Tibial nerve (tissue), 4 donors: ENCODE measurements at regions not wholly inside any gene's neighbourhood (a gene's known extent, or its start where the extent isn't known, plus 50 kb on each side); places are given as distances from the start of the nearest gene placed in this dataset.

Experiments
- DNase-seq, 2 donors: peaks; one replicate each; pipeline ENCODE4 v3.0.0-alpha.2; 2019; ENCODE audit warnings: low spot score in 2 of 2
- H3K27ac ChIP-seq, 4 donors: fragments of 200-600 bp; sonication (generic) in 3 of 4; one replicate each; pipeline ENCODE4 v1.5.1; 2017 to 2019; ENCODE audit warnings: mild to moderate bottlenecking in 1 of 4
- H3K27me3 ChIP-seq, 2 donors: fragments of 200-600 bp; sonication (generic) in 1 of 2; one replicate each; pipeline versions ENCODE4 v1.5.1 to v1.6.0; 2017 to 2019
- H3K36me3 ChIP-seq, 3 donors: fragments of 200-600 bp; sonication (generic); one replicate each; pipeline ENCODE4 v1.5.1; 2018 to 2019
- H3K4me1 ChIP-seq, 4 donors: fragments of 200-600 bp; sonication (generic) in 3 of 4; one replicate each; pipeline ENCODE4 v1.5.1; 2017 to 2019
- H3K4me3 ChIP-seq, 4 donors: fragments of 200-600 bp; sonication (generic) in 3 of 4; one replicate each; pipeline ENCODE4 v1.5.1; 2017 to 2019; ENCODE audit warnings: mild to moderate bottlenecking in 1 of 4, moderate library complexity in 1 of 4
- H3K9me3 ChIP-seq, 4 donors: fragments of 200-600 bp; sonication (generic) in 3 of 4; one replicate each; pipeline ENCODE4 v1.5.1; 2017 to 2019
- EP300 ChIP-seq, 2 donors: sonication (generic); formaldehyde crosslinking; IDR thresholded peaks; one replicate each; pipeline ENCODE4 v1.6.1; 2017; ENCODE audit warnings: antibody characterized with exemption in 2 of 2, mild to moderate bottlenecking in 1 of 2
- POLR2A ChIP-seq, 2 donors: fragments of 450-650 bp; IDR thresholded peaks; one replicate each; pipeline ENCODE4 v1.6.1; 2017; ENCODE audit warnings: antibody characterized with exemption in 2 of 2, mild to moderate bottlenecking in 2 of 2, moderate library complexity in 2 of 2
- WGBS, 2 donors: methylation state at CpG; one replicate each; pipeline ENCODE4 v1.1.5; 2018; 5-methylcytosine and 5-hydroxymethylcytosine counted together
- TF ChIP-seq, protein P1 (sequence below), 5 experiments: fragments of 200-600 bp in 3 of 5; fragments of 450-650 bp in 2 of 5; sonication (generic) in 3 of 5; IDR thresholded peaks; one replicate each; pipeline ENCODE4 v1.5.1; 2016 to 2019; ENCODE audit warnings: antibody characterized with exemption in 5 of 5, mild to moderate bottlenecking in 3 of 5, moderate library complexity in 2 of 5

DNA sequence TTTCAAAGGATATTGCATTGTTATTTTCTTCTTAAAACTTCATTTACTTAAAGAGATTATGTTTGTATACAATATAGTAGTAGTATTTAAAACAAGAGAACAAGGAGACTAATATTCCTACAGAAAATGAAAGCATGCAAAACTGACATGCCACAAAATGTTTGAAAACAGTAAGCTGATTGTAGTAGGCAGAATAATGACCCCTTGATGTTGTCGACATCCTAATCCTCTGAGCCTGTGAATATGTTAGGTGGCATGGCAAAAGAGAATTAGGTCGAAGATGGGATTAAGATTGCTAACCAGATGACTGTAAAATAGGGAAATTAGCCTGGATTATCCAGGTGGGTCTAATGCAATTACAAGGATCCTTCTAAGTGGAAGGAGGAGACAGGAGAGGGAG lies 522.2 kb upstream of the NR3C2 start:
- H3K36me3 ChIP-seq = no peaks in the 10 kb centered on the region
- H3K27ac ChIP-seq = no peak overlapping the region
- no peak for DNase-seq
- H3K9me3 ChIP-seq = no peaks in the 10 kb centered on the region
- WGBS, 2 donors = 41 to 55% methylated on average over 2 of the region's 2 CpGs
- no peaks in the 10 kb centered on the region for H3K4me1 ChIP-seq
- H3K4me3 ChIP-seq = no peak overlapping the region
- TF ChIP-seq EP300 (IDR thresholded peaks at IDR 0.05) (no peak), POLR2A (IDR thresholded peaks at IDR 0.05) (no peak)
- TF ChIP-seq, protein P1, sequence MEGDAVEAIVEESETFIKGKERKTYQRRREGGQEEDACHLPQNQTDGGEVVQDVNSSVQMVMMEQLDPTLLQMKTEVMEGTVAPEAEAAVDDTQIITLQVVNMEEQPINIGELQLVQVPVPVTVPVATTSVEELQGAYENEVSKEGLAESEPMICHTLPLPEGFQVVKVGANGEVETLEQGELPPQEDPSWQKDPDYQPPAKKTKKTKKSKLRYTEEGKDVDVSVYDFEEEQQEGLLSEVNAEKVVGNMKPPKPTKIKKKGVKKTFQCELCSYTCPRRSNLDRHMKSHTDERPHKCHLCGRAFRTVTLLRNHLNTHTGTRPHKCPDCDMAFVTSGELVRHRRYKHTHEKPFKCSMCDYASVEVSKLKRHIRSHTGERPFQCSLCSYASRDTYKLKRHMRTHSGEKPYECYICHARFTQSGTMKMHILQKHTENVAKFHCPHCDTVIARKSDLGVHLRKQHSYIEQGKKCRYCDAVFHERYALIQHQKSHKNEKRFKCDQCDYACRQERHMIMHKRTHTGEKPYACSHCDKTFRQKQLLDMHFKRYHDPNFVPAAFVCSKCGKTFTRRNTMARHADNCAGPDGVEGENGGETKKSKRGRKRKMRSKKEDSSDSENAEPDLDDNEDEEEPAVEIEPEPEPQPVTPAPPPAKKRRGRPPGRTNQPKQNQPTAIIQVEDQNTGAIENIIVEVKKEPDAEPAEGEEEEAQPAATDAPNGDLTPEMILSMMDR (IDR thresholded peaks at IDR 0.05) = no peak
- no peaks in the 10 kb centered on the region for H3K27me3 ChIP-seq

DNA sequence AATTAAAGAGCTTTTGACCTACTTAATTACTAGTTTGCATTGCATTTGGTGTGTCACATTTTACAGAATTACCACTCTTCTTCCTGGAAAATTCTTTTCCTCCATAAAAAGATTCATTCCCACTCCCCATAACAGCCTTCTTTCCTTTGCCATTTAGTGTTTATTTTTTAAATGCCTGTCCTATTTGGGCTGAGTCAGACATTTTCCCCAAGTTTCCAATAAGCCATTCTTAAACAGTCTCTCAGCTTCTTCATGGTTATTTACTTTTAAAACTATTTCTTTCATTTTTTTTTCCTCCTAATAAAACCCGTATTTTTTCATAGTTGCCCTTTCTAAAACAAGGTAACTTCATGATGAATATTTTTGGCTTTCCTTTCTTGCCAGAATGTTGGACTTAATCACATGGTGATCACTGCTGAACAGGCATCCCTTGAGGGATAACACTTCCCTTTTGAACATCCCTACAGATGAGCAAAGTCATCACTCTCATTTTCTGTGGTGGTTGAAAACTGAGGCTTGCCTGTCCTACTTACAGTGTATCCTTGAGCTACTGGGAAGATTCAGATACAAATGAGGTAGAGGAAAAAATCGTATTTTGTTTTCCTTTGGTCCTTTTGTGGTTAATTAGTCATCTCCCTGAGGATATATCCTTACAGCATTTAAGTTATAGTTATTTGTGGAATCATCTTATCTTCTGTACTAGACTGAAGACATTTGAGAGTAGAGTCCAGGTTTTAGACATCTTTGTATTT lies 520.5 kb upstream of the NR3C2 start:
- no peak overlapping the region for H3K27ac ChIP-seq
- no peak for DNase-seq
- TF ChIP-seq, protein P1 (IDR thresholded peaks at IDR 0.05) = no peak
- TF ChIP-seq EP300 (IDR thresholded peaks at IDR 0.05) (no peak), POLR2A (IDR thresholded peaks at IDR 0.05) (no peak)
- H3K9me3 ChIP-seq = no peaks in the 10 kb centered on the region
- no peaks in the 10 kb centered on the region for H3K36me3 ChIP-seq
- no peaks in the 10 kb centered on the region for H3K27me3 ChIP-seq
- 54 to 56% methylated on average over 2 of the region's 2 CpGs for WGBS, 2 donors
- H3K4me1 ChIP-seq = no peaks in the 10 kb centered on the region
- no peak overlapping the region for H3K4me3 ChIP-seq

DNA sequence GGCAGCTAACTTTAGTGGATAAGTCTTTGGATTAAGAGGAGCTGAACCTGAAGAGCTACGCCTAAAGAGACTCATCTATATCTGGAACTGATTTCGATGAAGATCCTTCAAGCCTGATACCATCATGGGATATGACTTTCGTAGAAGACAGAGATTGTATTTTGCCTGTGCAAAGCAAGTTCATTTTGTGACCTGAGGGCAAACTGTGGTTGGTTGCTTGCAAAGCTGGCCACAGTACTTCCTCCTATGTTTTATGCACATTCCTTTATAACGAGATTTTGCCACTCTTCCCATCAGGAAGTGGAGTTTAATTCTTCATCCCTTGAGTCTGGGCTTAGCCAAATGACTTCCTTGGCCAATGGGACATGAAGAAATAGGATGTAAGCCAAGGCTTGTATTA lies 519.3 kb upstream of the NR3C2 start:
- 78% methylated on average over 4 of the region's 4 CpGs for WGBS, 2 donors
- no peak for DNase-seq
- no peak overlapping the region for H3K27ac ChIP-seq

GRCh38 chr4:148958317-148958716 lies 516.1 kb upstream of the NR3C2 start:
- H3K36me3 ChIP-seq = no peaks in the 10 kb centered on the region
- TF ChIP-seq EP300 (IDR thresholded peaks at IDR 0.05) (no peak), POLR2A (IDR thresholded peaks at IDR 0.05) (no peak)
- TF ChIP-seq, protein P1 (IDR thresholded peaks at IDR 0.05) = no peak
- 86 to 94% methylated on average over 1 of the region's 1 CpG for WGBS, 2 donors
- H3K4me1 ChIP-seq = no peaks in the 10 kb centered on the region
- DNase-seq = no peak
- no peak overlapping the region for H3K4me3 ChIP-seq
- no peaks in the 10 kb centered on the region for H3K27me3 ChIP-seq
- H3K9me3 ChIP-seq = no peaks in the 10 kb centered on the region
- no peak overlapping the region for H3K27ac ChIP-seq

More for the DNA sequence above, 519.3 kb upstream of the NR3C2 start:
- no peaks in the 10 kb centered on the region for H3K36me3 ChIP-seq
- no peaks in the 10 kb centered on the region for H3K4me1 ChIP-seq
- no peaks in the 10 kb centered on the region for H3K27me3 ChIP-seq
- TF ChIP-seq POLR2A (IDR thresholded peaks at IDR 0.05) (no peak), EP300 (IDR thresholded peaks at IDR 0.05) (no peak)
- TF ChIP-seq, protein P1 (IDR thresholded peaks at IDR 0.05) = no peak
- no peak overlapping the region for H3K4me3 ChIP-seq
- H3K9me3 ChIP-seq = no peaks in the 10 kb centered on the region

DNA sequence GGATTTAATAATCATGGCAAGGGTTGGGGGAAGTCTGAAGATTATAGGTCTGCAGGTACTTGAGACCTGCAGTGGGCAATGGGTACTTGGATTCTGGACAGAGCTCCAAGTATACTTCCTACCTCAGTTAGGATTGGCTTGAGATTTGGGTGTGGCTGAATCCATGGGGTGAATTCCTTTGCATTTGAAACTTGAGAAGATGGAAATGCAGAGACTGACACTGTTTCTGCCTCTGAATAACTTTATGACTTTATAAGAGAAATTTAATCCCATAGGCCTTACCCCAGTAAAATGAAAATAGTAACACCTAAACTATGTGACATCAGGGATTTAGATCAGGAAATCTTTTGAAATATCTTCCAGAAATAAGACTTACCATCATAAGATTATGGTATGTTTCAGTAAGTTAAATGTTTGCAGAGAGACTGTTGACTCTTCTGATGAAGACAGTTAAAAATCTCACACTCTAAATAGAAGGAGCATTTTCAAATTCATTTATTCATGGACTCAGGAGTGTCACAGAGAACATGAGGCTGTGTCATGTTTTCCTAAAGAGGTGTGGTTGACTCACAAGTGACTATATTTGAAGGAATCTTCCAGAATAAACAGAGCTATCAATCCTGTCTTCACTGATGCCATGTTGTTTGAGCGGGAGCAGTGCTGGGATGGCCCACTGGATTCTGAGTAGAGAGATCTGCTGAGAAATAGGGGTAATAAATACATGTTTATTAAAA lies 513.5 kb upstream of the NR3C2 start:
- 90 to 100% methylated on average over 1 of the region's 1 CpG for WGBS, 2 donors
- Histone ChIP-seq H3K36me3 (no peaks in the 10 kb centered on the region), H3K9me3 (no peaks in the 10 kb centered on the region), H3K27me3 (no peaks in the 10 kb centered on the region), H3K4me1 (no peaks in the 10 kb centered on the region), H3K4me3 (no peak overlapping the region), H3K27ac (no peak overlapping the region)
- TF ChIP-seq EP300 (IDR thresholded peaks at IDR 0.05) = no peak
- no peak for TF ChIP-seq POLR2A (IDR thresholded peaks at IDR 0.05)
- TF ChIP-seq, protein P1 (IDR thresholded peaks at IDR 0.05) = no peak
- DNase-seq = no peak
